Astrocyte (in vitro differentiated cells and primary cell): ENCODE measurements at regions not wholly inside any gene's neighbourhood (a gene's known extent, or its start where the extent isn't known, plus 50 kb on each side); places are given as distances from the start of the nearest gene placed in this dataset.

Experiments used
- CTCF ChIP-seq: IDR thresholded peaks from 2 replicates; pipeline ENCODE4 v1.5.1; 2011; ENCODE audit warnings: low read depth, mild to moderate bottlenecking, inconsistent platforms, low read length, moderate library complexity; ENCODE audit not compliant: insufficient read depth
- EZH2 ChIP-seq: IDR thresholded peaks from 2 replicates; pipeline ENCODE4 v1.6.1; 2012; ENCODE audit warnings: mild to moderate bottlenecking, low read length, inconsistent platforms; ENCODE audit not compliant: insufficient read depth

DNA sequence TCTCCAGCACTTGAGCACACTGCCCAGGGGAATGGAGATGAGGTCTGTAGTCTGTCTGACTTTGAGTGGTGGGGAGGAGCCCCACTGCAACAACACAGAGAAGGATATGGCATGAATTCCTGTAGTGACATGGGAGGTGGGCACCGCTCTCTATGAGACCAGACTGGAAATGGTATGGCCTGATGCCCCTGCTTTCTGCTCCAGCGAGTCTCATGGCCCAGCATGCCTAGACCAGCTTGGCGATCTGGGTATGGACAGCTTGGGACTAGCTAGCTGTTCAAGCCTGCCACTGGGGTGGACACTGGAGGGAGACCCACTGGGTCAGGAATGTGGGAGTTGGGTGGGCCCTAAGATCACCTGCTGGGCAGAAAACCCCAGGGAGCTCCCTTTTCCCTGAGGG, 477.8 kb upstream of the SEL1L start:
- TF ChIP-seq CTCF, result no peak
- TF ChIP-seq EZH2, result no peak
